GM18508 (cell line): ENCODE measurements at regions not wholly inside any gene's neighbourhood (a gene's known extent, or its start where the extent isn't known, plus 50 kb on each side); places are given as distances from the start of the nearest gene placed in this dataset.

ENCODE experiments used
- ATAC-seq: cut with Tn5 transposase; IDR thresholded peaks from one replicate; pipeline ENCODE4 v1.9.1; 2021; ENCODE audit warnings: moderate number of reproducible peaks; ENCODE audit not compliant: insufficient read depth, unreplicated experiment

- ATAC-seq: no peak
Measured at GRCh38 chr6:53216301-53216700, 67.7 kb upstream of the GCM1 start.

GRCh38 chr6:53214172-53214571 lies 65.5 kb upstream of the GCM1 start:
- no peak for ATAC-seq

- no peak for ATAC-seq
Measured at GRCh38 chr6:53210811-53211210, 62.2 kb upstream of the GCM1 start.

GRCh38 chr6:53209681-53210080 lies 61.0 kb upstream of the GCM1 start:
- no peak for ATAC-seq

GRCh38 chr6:53205778-53206177 lies 57.1 kb upstream of the GCM1 start:
- no peak for ATAC-seq

- no peak for ATAC-seq
Measured at GRCh38 chr6:53203483-53203882, 54.8 kb upstream of the GCM1 start.

GRCh38 chr6:53202052-53202451 lies 53.4 kb upstream of the GCM1 start:
- no peak for ATAC-seq

- ATAC-seq: no peak
Measured at GRCh38 chr6:53201270-53201669, 52.6 kb upstream of the GCM1 start.

GRCh38 chr6:53199765-53200164 lies 51.1 kb upstream of the GCM1 start:
- ATAC-seq: no peak

- ATAC-seq: peak; percentile 97
Measured at GRCh38 chr6:53199156-53199555, 50.5 kb upstream of the GCM1 start.
